ENCODE measurements at regions not wholly inside any gene's neighbourhood (a gene's known extent, or its start where the extent isn't known, plus 50 kb on each side); places are given as distances from the start of the nearest gene placed in this dataset.

- no peak for DNase-seq
- Histone ChIP-seq H3K9me2 (replicated peaks; ENCODE audit: insufficient read depth, low read length) (no peaks in the 10 kb centered on the region), H3F3A (ENCODE audit: insufficient read depth, low read length) (no peaks in the 10 kb centered on the region), H3K9me3 (replicated peaks; ENCODE audit: insufficient read depth, low read length) (no peaks in the 10 kb centered on the region), H3K79me2 (ENCODE audit: low read length) (no peaks in the 10 kb centered on the region), H2AFZ (ENCODE audit: low read length) (no peak overlapping the region), H3K27me3 (replicated peaks; ENCODE audit: insufficient read depth, low read length) (no peaks in the 10 kb centered on the region), H3K4me3 (ENCODE audit: low read length) (no peak overlapping the region), H3K36me3 (replicated peaks; ENCODE audit: insufficient read depth, low read length) (no peaks in the 10 kb centered on the region), H3K9ac (ENCODE audit: low read length) (no peak overlapping the region), H4K20me1 (ENCODE audit: insufficient read depth, low read length) (no peaks in the 10 kb centered on the region), H3K27ac (ENCODE audit: low read length) (no peak overlapping the region), H3K4me1 (ENCODE audit: low read length) (no peaks in the 10 kb centered on the region), H3K4me2 (ENCODE audit: low read depth, low read length) (no peak overlapping the region)
- TF ChIP-seq EZH2 (optimal IDR thresholded peaks at IDR 0.05; ENCODE audit: low read depth, low read length): no peak
- no peak for TF ChIP-seq EZH2phosphoT487 (IDR thresholded peaks at IDR 0.05; ENCODE audit: low read length)
- TF ChIP-seq CTCF (IDR thresholded peaks at IDR 0.05; ENCODE audit: low read length): no peak
Measured at GRCh38 chr11:122319691-122320620, 203.9 kb upstream of the BLID start.

GRCh38 chr11:122319085-122319484, 203.1 kb upstream of the BLID start:
- H2AFZ ChIP-seq (ENCODE audit: low read length): no peak overlapping the region
- no peak overlapping the region for H3K4me2 ChIP-seq (ENCODE audit: low read depth, low read length)
- H3K4me3 ChIP-seq (ENCODE audit: low read length): no peak overlapping the region
- no peak overlapping the region for H3K27ac ChIP-seq (ENCODE audit: low read length)
- no peaks in the 10 kb centered on the region for H3K27me3 ChIP-seq (replicated peaks; ENCODE audit: insufficient read depth, low read length)
- H3K36me3 ChIP-seq (replicated peaks; ENCODE audit: insufficient read depth, low read length): no peaks in the 10 kb centered on the region
- DNase-seq: no peak
- no peaks in the 10 kb centered on the region for H3K79me2 ChIP-seq (ENCODE audit: low read length)
- no peaks in the 10 kb centered on the region for H4K20me1 ChIP-seq (ENCODE audit: insufficient read depth, low read length)
- TF ChIP-seq EZH2phosphoT487 (IDR thresholded peaks at IDR 0.05; ENCODE audit: low read length) (no peak), EZH2 (optimal IDR thresholded peaks at IDR 0.05; ENCODE audit: low read depth, low read length) (no peak), CTCF (IDR thresholded peaks at IDR 0.05; ENCODE audit: low read length) (no peak)
- H3K9ac ChIP-seq (ENCODE audit: low read length): no peak overlapping the region
- no peaks in the 10 kb centered on the region for H3F3A ChIP-seq (ENCODE audit: insufficient read depth, low read length)
- H3K4me1 ChIP-seq (ENCODE audit: low read length): no peaks in the 10 kb centered on the region
- no peaks in the 10 kb centered on the region for H3K9me3 ChIP-seq (replicated peaks; ENCODE audit: insufficient read depth, low read length)
- H3K9me2 ChIP-seq (replicated peaks; ENCODE audit: insufficient read depth, low read length): no peaks in the 10 kb centered on the region

- no peaks in the 10 kb centered on the region for H3K36me3 ChIP-seq (replicated peaks; ENCODE audit: insufficient read depth, low read length)
- DNase-seq: no peak
- no peaks in the 10 kb centered on the region for H3F3A ChIP-seq (ENCODE audit: insufficient read depth, low read length)
- H3K79me2 ChIP-seq (ENCODE audit: low read length): no peaks in the 10 kb centered on the region
- H3K9me3 ChIP-seq (replicated peaks; ENCODE audit: insufficient read depth, low read length): no peaks in the 10 kb centered on the region
- no peak overlapping the region for H3K4me3 ChIP-seq (ENCODE audit: low read length)
- no peaks in the 10 kb centered on the region for H3K27me3 ChIP-seq (replicated peaks; ENCODE audit: insufficient read depth, low read length)
- no peaks in the 10 kb centered on the region for H3K9me2 ChIP-seq (replicated peaks; ENCODE audit: insufficient read depth, low read length)
- H2AFZ ChIP-seq (ENCODE audit: low read length): no peak overlapping the region
- H3K4me1 ChIP-seq (ENCODE audit: low read length): no peaks in the 10 kb centered on the region
- no peak for TF ChIP-seq CTCF (IDR thresholded peaks at IDR 0.05; ENCODE audit: low read length)
- TF ChIP-seq EZH2phosphoT487 (IDR thresholded peaks at IDR 0.05; ENCODE audit: low read length): no peak
- no peak for TF ChIP-seq EZH2 (optimal IDR thresholded peaks at IDR 0.05; ENCODE audit: low read depth, low read length)
- H3K4me2 ChIP-seq (ENCODE audit: low read depth, low read length): no peak overlapping the region
- no peak overlapping the region for H3K9ac ChIP-seq (ENCODE audit: low read length)
- no peaks in the 10 kb centered on the region for H4K20me1 ChIP-seq (ENCODE audit: insufficient read depth, low read length)
- H3K27ac ChIP-seq (ENCODE audit: low read length): no peak overlapping the region
Measured at GRCh38 chr11:122317305-122317704, 201.3 kb upstream of the BLID start.
